ENCODE measurements at regions not wholly inside any gene's neighbourhood (a gene's known extent, or its start where the extent isn't known, plus 50 kb on each side); places are given as distances from the start of the nearest gene placed in this dataset.

DNA sequence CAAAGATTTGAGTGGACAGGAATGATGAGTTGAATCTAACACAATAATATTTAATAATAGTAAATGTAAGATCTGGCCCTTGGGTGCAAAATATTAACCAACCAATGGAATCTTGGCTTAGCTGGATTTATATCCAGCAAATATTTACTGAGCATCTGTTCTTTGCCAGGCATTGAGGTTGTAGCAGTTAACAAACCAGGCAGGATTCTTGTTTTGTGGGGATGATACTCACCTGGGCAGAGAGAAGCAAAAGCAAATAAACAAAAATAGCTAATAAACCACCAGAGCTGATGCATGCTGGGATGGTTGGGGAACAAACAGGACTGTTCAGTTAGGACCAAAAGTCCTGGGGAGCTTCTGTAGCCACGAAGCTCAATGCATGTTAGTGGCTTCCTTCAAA is 84.1 kb upstream of the CDH13 start:
- no peak for DNase-seq
- H3K4me3 ChIP-seq (ENCODE audit: low read depth, low read length) = no peak overlapping the region
- in situ Hi-C loops (cut with HindIII; ENCODE audit: low pct_ligation_motif_present, low sequenced_read_pairs) = no loop called here
- no peak for TF ChIP-seq CTCF (IDR thresholded peaks at IDR 0.05; ENCODE audit: low read depth, low read length, missing control alignments)
- H3K36me3 ChIP-seq (replicated peaks) = no peaks in the 10 kb centered on the region
- no peak overlapping the region for H3K27ac ChIP-seq
- peaks cover 14% of the 10 kb centered on the region for H3K27me3 ChIP-seq (replicated peaks)

- Histone ChIP-seq H3K36me3 (replicated peaks) (no peaks in the 10 kb centered on the region), H3K27ac (no peak overlapping the region), H3K27me3 (replicated peaks) (peaks cover 14% of the 10 kb centered on the region), H3K4me3 (ENCODE audit: low read depth, low read length) (no peak overlapping the region)
- DNase-seq = no peak
- in situ Hi-C loops (cut with HindIII; ENCODE audit: low pct_ligation_motif_present, low sequenced_read_pairs) = no loop called here
- no peak for TF ChIP-seq CTCF (IDR thresholded peaks at IDR 0.05; ENCODE audit: low read depth, low read length, missing control alignments)
Observed at GRCh38 chr16:82541103-82541502, 85.7 kb upstream of the CDH13 start.

DNA sequence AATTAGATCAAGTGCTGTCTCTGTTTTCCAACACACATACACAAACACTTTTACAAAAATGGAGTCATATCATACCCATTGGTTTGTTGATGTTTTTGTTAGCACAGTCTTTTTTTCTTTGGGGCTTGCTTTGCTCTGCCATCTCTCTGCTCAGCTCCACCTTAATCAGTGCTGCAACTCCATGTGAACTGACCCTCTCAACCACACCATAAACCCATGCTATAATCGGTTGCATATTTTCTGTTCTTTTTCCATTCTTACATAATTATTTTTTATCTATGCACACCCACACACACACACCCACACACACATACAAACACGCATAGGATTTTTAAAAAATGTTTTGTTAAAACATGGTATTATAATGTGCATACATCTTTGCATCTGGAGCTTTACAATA is 91.0 kb upstream of the CDH13 start:
- Histone ChIP-seq H3K4me3 (ENCODE audit: low read depth, low read length) (no peak overlapping the region), H3K36me3 (replicated peaks) (no peaks in the 10 kb centered on the region), H3K27me3 (replicated peaks) (no peaks in the 10 kb centered on the region), H3K27ac (no peak overlapping the region)
- TF ChIP-seq CTCF (IDR thresholded peaks at IDR 0.05; ENCODE audit: low read depth, low read length, missing control alignments) = no peak
- no peak for DNase-seq
- in situ Hi-C loops (cut with HindIII; ENCODE audit: low pct_ligation_motif_present, low sequenced_read_pairs) = no loop called here

GRCh38 chr16:82535262-82535661 is 91.5 kb upstream of the CDH13 start:
- Histone ChIP-seq H3K4me3 (ENCODE audit: low read depth, low read length) (no peak overlapping the region), H3K27me3 (replicated peaks) (no peaks in the 10 kb centered on the region), H3K27ac (no peak overlapping the region), H3K36me3 (replicated peaks) (no peaks in the 10 kb centered on the region)
- no peak for DNase-seq
- in situ Hi-C loops (cut with HindIII; ENCODE audit: low pct_ligation_motif_present, low sequenced_read_pairs) = no loop called here
- TF ChIP-seq CTCF (IDR thresholded peaks at IDR 0.05; ENCODE audit: low read depth, low read length, missing control alignments) = no peak

DNA sequence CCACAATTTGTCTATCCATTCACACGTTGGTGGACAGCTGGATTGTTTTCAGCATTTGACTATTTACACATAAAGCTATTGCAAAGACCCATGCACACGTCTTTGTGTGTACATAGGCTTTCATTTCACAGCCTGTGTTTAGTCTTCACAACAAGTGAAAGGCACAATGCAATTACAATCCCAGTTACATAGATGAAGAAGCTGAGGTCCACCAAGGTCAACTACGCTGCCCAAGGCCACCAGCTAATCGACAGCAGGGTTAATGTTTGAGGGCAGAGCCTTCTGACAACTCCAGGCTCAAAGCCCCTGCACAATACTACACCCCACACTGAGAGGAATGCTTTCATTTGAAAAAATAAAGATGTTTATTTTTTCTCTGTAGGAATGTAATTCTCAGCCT is 93.6 kb upstream of the CDH13 start:
- in situ Hi-C loops (cut with HindIII; ENCODE audit: low pct_ligation_motif_present, low sequenced_read_pairs) = no loop called here
- no peak for DNase-seq
- Histone ChIP-seq H3K36me3 (replicated peaks) (no peaks in the 10 kb centered on the region), H3K27ac (no peak overlapping the region), H3K27me3 (replicated peaks) (no peaks in the 10 kb centered on the region), H3K4me3 (ENCODE audit: low read depth, low read length) (no peak overlapping the region)
- no peak for TF ChIP-seq CTCF (IDR thresholded peaks at IDR 0.05; ENCODE audit: low read depth, low read length, missing control alignments)

DNA sequence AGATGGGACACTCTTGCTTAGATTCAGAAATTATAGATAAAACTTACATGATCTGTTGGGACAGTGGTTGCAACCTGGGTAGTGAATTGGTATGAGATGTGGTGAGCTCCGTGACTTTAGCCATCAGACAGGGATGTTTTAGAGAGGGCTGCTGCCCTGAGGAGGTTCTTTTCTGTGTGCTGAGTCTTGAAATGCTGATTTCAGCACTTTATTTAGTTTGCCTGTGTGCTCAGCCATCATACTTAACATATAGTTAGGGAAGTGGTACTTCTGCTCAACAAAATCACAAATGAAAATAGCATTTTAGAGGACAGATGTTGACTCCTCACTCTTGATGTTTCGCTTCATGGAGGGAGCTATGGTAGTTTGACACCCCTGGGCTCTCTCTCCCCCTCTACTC is 95.9 kb upstream of the CDH13 start:
- in situ Hi-C loops (cut with HindIII; ENCODE audit: low pct_ligation_motif_present, low sequenced_read_pairs) = no loop called here
- no peak for DNase-seq
- H3K27me3 ChIP-seq (replicated peaks) = no peaks in the 10 kb centered on the region
- TF ChIP-seq CTCF (IDR thresholded peaks at IDR 0.05; ENCODE audit: low read depth, low read length, missing control alignments) = no peak
- no peak overlapping the region for H3K27ac ChIP-seq
- no peaks in the 10 kb centered on the region for H3K36me3 ChIP-seq (replicated peaks)
- H3K4me3 ChIP-seq (ENCODE audit: low read depth, low read length) = no peak overlapping the region
